ENCODE measurements at regions not wholly inside any gene's neighbourhood (a gene's known extent, or its start where the extent isn't known, plus 50 kb on each side); places are given as distances from the start of the nearest gene placed in this dataset.

DNA sequence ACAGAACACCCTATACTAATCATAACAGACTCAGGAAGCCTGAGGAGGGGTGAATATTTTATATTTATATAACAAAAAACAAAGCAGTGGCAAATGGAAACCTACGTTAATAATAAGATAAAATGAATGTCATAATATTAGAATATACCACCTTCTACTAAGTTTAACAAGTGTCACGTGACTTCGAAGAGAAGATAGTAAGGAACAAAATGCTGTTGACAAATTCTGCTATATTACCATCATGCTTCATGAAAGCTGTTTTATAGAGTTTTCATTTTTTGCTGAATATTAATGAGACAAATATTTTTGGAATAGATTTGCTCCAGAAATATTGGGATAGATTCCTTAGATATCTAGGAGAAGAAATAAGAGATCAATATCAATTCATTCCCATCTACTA is 450.6 kb upstream of the DCN start:
- no peak for DNase-seq
- H3K36me3 ChIP-seq = no peaks in the 10 kb centered on the region
- H3K27ac ChIP-seq = no peak overlapping the region
- no peak overlapping the region for H3K4me3 ChIP-seq
- TF ChIP-seq POLR2AphosphoS5 (IDR thresholded peaks at IDR 0.05) (no peak), POLR2A (IDR thresholded peaks at IDR 0.05) (no peak), EP300 (IDR thresholded peaks at IDR 0.05; ENCODE audit: low read depth) (no peak)
- TF ChIP-seq, protein P1, sequence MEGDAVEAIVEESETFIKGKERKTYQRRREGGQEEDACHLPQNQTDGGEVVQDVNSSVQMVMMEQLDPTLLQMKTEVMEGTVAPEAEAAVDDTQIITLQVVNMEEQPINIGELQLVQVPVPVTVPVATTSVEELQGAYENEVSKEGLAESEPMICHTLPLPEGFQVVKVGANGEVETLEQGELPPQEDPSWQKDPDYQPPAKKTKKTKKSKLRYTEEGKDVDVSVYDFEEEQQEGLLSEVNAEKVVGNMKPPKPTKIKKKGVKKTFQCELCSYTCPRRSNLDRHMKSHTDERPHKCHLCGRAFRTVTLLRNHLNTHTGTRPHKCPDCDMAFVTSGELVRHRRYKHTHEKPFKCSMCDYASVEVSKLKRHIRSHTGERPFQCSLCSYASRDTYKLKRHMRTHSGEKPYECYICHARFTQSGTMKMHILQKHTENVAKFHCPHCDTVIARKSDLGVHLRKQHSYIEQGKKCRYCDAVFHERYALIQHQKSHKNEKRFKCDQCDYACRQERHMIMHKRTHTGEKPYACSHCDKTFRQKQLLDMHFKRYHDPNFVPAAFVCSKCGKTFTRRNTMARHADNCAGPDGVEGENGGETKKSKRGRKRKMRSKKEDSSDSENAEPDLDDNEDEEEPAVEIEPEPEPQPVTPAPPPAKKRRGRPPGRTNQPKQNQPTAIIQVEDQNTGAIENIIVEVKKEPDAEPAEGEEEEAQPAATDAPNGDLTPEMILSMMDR (IDR thresholded peaks at IDR 0.05) = no peak
- in situ Hi-C loops (cut with MboI; ENCODE audit: low pct_ligation_motif_present in 1 of 4, low pct_unique_long_range_greater_than_20kb in 1 of 4, low sequenced_read_pairs in 3 of 4) = no loop called here
- peaks cover 0 to 8% (median 0%) of the 10 kb centered on the region in 4 donors for H3K4me1 ChIP-seq
- H3K9me3 ChIP-seq = no peaks in the 10 kb centered on the region
- intact Hi-C loops (cut with DNase I; ENCODE audit: low total_unique reads) = no loop called here
- 89 to 90% methylated on average over 3 of the region's 3 CpGs for WGBS, 2 donors (ENCODE audit: low coverage in 1 of 2)
- no peaks in the 10 kb centered on the region for H3K27me3 ChIP-seq

DNA sequence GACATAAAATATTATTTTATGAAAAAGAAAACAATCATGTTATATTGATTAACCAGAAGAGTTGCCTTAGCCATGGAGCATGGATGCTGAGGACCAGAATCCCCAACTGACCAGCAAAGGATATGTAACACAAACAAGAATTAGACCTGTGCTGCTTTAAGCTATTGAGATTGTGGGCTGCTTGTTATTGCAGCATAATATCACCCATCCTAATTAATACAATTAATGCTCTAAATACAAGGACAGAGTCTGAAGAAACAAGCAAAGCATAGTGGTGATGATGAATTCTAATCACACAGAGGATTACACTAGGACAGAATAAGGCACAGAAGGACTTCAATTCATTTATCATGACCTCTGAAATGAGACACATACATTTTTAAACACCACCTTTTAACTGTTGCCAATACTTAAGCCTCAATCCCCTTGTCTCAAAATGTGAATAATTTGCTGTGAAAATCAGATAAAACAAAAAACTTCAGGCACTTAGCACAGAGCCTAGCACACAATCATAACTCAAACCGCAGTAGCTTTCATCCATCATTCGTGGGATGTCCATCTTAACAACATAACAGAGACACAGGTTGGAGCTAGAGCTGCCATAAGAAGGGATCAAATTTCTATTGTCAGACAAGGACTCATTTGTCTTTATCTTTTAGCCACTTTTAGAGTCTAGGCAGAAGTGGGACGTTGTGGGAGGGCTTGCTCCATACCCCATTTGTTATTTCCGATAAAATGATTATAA is 449.6 kb upstream of the DCN start:
- WGBS, 2 donors (ENCODE audit: low coverage in 1 of 2) = 89 to 92% methylated on average over 4 of the region's 4 CpGs
- no peak overlapping the region for H3K4me3 ChIP-seq
- no peaks in the 10 kb centered on the region for H3K9me3 ChIP-seq
- no peaks in the 10 kb centered on the region for H3K27me3 ChIP-seq
- TF ChIP-seq POLR2A (IDR thresholded peaks at IDR 0.05) (no peak), POLR2AphosphoS5 (IDR thresholded peaks at IDR 0.05) (no peak), EP300 (IDR thresholded peaks at IDR 0.05; ENCODE audit: low read depth) (no peak)
- TF ChIP-seq, protein P1 (IDR thresholded peaks at IDR 0.05) = no peak
- H3K27ac ChIP-seq = no peak overlapping the region
- intact Hi-C loops (cut with DNase I; ENCODE audit: low total_unique reads) = no loop called here
- H3K4me1 ChIP-seq = no peaks in the 10 kb centered on the region
- DNase-seq = no peak
- in situ Hi-C loops (cut with MboI; ENCODE audit: low pct_ligation_motif_present in 1 of 4, low pct_unique_long_range_greater_than_20kb in 1 of 4, low sequenced_read_pairs in 3 of 4) = no loop called here
- no peaks in the 10 kb centered on the region for H3K36me3 ChIP-seq

DNA sequence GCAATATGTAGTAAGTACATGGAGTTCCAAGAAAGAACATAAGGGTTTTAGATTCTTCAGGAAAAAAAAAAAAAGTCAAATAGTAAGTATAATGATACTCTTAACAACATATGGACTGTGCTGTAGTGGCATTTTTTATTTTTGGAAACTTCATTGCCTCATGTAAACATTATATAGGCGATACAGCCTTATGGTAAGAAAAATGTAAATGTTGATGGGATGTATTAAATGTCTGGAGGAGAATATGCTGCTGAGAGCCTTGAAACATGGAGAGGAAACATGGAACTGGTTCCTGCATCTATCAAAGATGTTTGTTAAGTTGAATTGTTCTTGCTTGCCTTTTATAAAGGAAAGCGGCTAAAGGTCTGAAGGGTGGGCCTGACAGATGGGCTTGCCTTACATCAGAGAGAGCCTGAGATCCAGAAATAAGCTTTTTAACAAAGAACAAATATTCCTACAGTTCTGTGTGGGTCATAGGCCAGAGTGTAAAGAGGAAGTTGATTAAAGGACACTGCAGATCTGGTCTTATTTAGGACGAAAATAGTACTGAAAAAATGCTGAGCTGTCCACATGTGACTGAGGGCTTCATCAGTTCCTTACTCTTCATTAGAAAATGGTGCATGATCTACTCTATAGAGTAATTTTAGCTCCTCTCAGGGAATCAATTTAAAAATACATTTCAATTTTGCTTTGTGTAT is 448.1 kb upstream of the DCN start:
- Histone ChIP-seq H3K4me1 (no peaks in the 10 kb centered on the region), H3K9me3 (no peaks in the 10 kb centered on the region), H3K27ac (no peak overlapping the region), H3K36me3 (no peaks in the 10 kb centered on the region), H3K4me3 (no peak overlapping the region), H3K27me3 (no peaks in the 10 kb centered on the region)
- in situ Hi-C loops (cut with MboI; ENCODE audit: low pct_ligation_motif_present in 1 of 4, low pct_unique_long_range_greater_than_20kb in 1 of 4, low sequenced_read_pairs in 3 of 4) = no loop called here
- 79 to 93% methylated on average over 3 of the region's 3 CpGs for WGBS, 2 donors (ENCODE audit: low coverage in 1 of 2)
- DNase-seq = no peak
- TF ChIP-seq POLR2A (IDR thresholded peaks at IDR 0.05) (no peak), EP300 (IDR thresholded peaks at IDR 0.05; ENCODE audit: low read depth) (no peak), POLR2AphosphoS5 (IDR thresholded peaks at IDR 0.05) (no peak)
- TF ChIP-seq, protein P1 (IDR thresholded peaks at IDR 0.05) = no peak
- intact Hi-C loops (cut with DNase I; ENCODE audit: low total_unique reads) = no loop called here

DNA sequence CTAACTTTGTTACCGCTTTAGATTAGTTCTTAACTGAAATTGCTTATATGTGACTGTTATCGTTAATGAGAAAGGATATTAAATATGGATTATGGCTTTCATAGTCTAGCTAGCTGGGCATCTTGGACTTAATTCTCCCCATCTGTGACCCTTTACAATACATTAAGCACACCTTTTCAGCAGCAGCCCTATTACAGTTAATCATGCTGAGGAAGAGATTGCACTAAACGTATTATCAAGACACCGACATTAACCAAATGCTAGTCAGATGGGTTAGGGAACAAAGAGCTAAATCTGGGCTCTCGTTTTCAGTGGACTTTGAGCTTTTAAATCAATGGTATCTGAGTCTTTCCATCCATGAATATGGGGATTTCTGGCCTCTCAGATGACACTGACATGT is 447.5 kb upstream of the DCN start:
- H3K27ac ChIP-seq = no peak overlapping the region
- TF ChIP-seq EP300 (IDR thresholded peaks at IDR 0.05; ENCODE audit: low read depth) (no peak), POLR2A (IDR thresholded peaks at IDR 0.05) (no peak), POLR2AphosphoS5 (IDR thresholded peaks at IDR 0.05) (no peak)
- TF ChIP-seq, protein P1 (IDR thresholded peaks at IDR 0.05) = no peak
- no peak overlapping the region for H3K4me3 ChIP-seq
- no peaks in the 10 kb centered on the region for H3K4me1 ChIP-seq
- H3K36me3 ChIP-seq = no peaks in the 10 kb centered on the region
- H3K27me3 ChIP-seq = no peaks in the 10 kb centered on the region
- intact Hi-C loops (cut with DNase I; ENCODE audit: low total_unique reads) = no loop called here
- H3K9me3 ChIP-seq = no peaks in the 10 kb centered on the region
- in situ Hi-C loops (cut with MboI; ENCODE audit: low pct_ligation_motif_present in 1 of 4, low pct_unique_long_range_greater_than_20kb in 1 of 4, low sequenced_read_pairs in 3 of 4) = no loop called here
- WGBS, 2 donors (ENCODE audit: low coverage in 1 of 2) = 86 to 93% methylated on average over 5 of the region's 5 CpGs
- no peak for DNase-seq
